GM23248 (cell line): ENCODE measurements at regions not wholly inside any gene's neighbourhood (a gene's known extent, or its start where the extent isn't known, plus 50 kb on each side); places are given as distances from the start of the nearest gene placed in this dataset.

Experiments used
- DNase-seq: peaks from one replicate; pipeline ENCODE4 v3.0.0-alpha.2; 2015
- H2AFZ ChIP-seq: fragments of 200-600 bp; sonication (generic); 2 replicates; pipeline ENCODE4 v1.6.1; 2016; ENCODE audit warnings: antibody characterized with exemption
- H3F3A ChIP-seq: fragments of 200-600 bp; sonication (generic); 2 replicates; pipeline ENCODE4 v1.6.1; 2016; ENCODE audit warnings: mild to moderate bottlenecking, antibody characterized with exemption, mixed run types; ENCODE audit not compliant: insufficient read depth
- H3K27ac ChIP-seq: fragments of 200-600 bp; sonication (generic); 2 replicates; pipeline ENCODE4 v1.5.1; 2016; ENCODE audit warnings: mild to moderate bottlenecking
- H3K27me3 ChIP-seq: fragments of 200-600 bp; sonication (generic); replicated peaks from 2 replicates; pipeline ENCODE4 v1.6.1; 2016; ENCODE audit warnings: mild to moderate bottlenecking; ENCODE audit not compliant: insufficient read depth
- H3K36me3 ChIP-seq: fragments of 200-600 bp; sonication (generic); 2 replicates; pipeline ENCODE4 v1.6.1; 2016; ENCODE audit warnings: low read depth, mild to moderate bottlenecking
- H3K4me1 ChIP-seq: fragments of 200-600 bp; sonication (generic); 2 replicates; pipeline ENCODE4 v1.6.1; 2016; ENCODE audit warnings: mild to moderate bottlenecking; ENCODE audit not compliant: insufficient read depth
- H3K4me2 ChIP-seq: fragments of 200-600 bp; sonication (generic); one replicate; pipeline ENCODE4 v1.6.1; 2016; ENCODE audit warnings: mild to moderate bottlenecking; ENCODE audit not compliant: unreplicated experiment
- H3K4me3 ChIP-seq: fragments of 200-600 bp; sonication (generic); 2 replicates; pipeline ENCODE4 v1.5.1; 2016; ENCODE audit warnings: mild to moderate bottlenecking
- H3K79me2 ChIP-seq: fragments of 200-600 bp; sonication (generic); 2 replicates; pipeline ENCODE4 v1.6.1; 2016; ENCODE audit warnings: mild to moderate bottlenecking; ENCODE audit not compliant: insufficient read depth
- H3K9ac ChIP-seq: fragments of 200-600 bp; sonication (generic); 2 replicates; pipeline ENCODE4 v1.6.1; 2016; ENCODE audit warnings: mild to moderate bottlenecking
- H3K9me2 ChIP-seq: fragments of 200-600 bp; sonication (generic); 2 replicates; pipeline ENCODE4 v1.6.1; 2016; ENCODE audit warnings: mixed run types, mild to moderate bottlenecking, moderate library complexity; ENCODE audit not compliant: insufficient read depth
- H3K9me3 ChIP-seq: fragments of 200-600 bp; sonication (generic); one replicate; pipeline ENCODE4 v1.6.1; 2017; ENCODE audit warnings: low read depth
- H4K20me1 ChIP-seq: fragments of 200-600 bp; sonication (generic); 2 replicates; pipeline ENCODE4 v1.6.0; 2016; ENCODE audit not compliant: insufficient read depth
- EZH2 ChIP-seq: fragments of 200-600 bp; sonication (generic); IDR thresholded peaks from 2 replicates; pipeline ENCODE4 v1.6.1; 2018; ENCODE audit warnings: antibody characterized with exemption, mild to moderate bottlenecking; ENCODE audit not compliant: insufficient read depth, poor library complexity, severe bottlenecking
- EZH2phosphoT487 ChIP-seq: fragments of 200-600 bp; sonication (generic); IDR thresholded peaks from 2 replicates; pipeline ENCODE4 v1.6.1; 2018; ENCODE audit warnings: antibody characterized with exemption, moderate library complexity, mild to moderate bottlenecking, low read depth; ENCODE audit not compliant: insufficient read depth
- WGBS, 2 experiments: methylation state at CpG; one replicate each; pipeline ENCODE4 v1.1.6; 2015 to 2017; ENCODE audit warnings: low lambda C conversion rate in 2 of 2, low coverage in 1 of 2; ENCODE audit errors: missing lambda C conversion rate in 2 of 2; 5-methylcytosine and 5-hydroxymethylcytosine counted together
- in situ Hi-C: fragments of 300-500 bp; cut with MboI; formaldehyde crosslinking; loops from 2 replicates; pipeline ENCODE4 v1.15.0; 2020

GRCh38 chr5:143672806-143673205, 139.2 kb upstream of the HMHB1 start:
- H3K4me2 ChIP-seq, result no peak overlapping the region

GRCh38 chr5:143671674-143672569, 140.0 kb upstream of the HMHB1 start:
- no peaks in the 10 kb centered on the region for H3F3A ChIP-seq
- no peaks in the 10 kb centered on the region for H3K9me3 ChIP-seq
- no peaks in the 10 kb centered on the region for H3K4me1 ChIP-seq
- no peak overlapping the region for H3K4me2 ChIP-seq
- no peak overlapping the region for H2AFZ ChIP-seq
- no peak overlapping the region for H3K9ac ChIP-seq
- no peaks in the 10 kb centered on the region for H3K36me3 ChIP-seq
- TF ChIP-seq EZH2phosphoT487 (no peak), EZH2 (no peak)
- in situ Hi-C loops, result no loop called here
- H3K4me3 ChIP-seq, result no peak overlapping the region
- H4K20me1 ChIP-seq, result no peaks in the 10 kb centered on the region
- no peaks in the 10 kb centered on the region for H3K9me2 ChIP-seq
- no peaks in the 10 kb centered on the region for H3K27me3 ChIP-seq
- no peak overlapping the region for H3K27ac ChIP-seq
- no peak for DNase-seq
- 94 to 96% methylated on average over 5 of the region's 5 CpGs for WGBS, 2 experiments
- no peaks in the 10 kb centered on the region for H3K79me2 ChIP-seq

More at GRCh38 chr5:143672806-143673205, 139.2 kb upstream of the HMHB1 start:
- in situ Hi-C loops, result no loop called here
- Histone ChIP-seq H3F3A (no peaks in the 10 kb centered on the region), H3K36me3 (no peaks in the 10 kb centered on the region), H4K20me1 (no peaks in the 10 kb centered on the region), H3K4me1 (no peaks in the 10 kb centered on the region), H3K9me2 (no peaks in the 10 kb centered on the region), H3K4me3 (no peak overlapping the region), H3K27me3 (no peaks in the 10 kb centered on the region), H2AFZ (no peak overlapping the region), H3K9me3 (no peaks in the 10 kb centered on the region), H3K27ac (no peak overlapping the region), H3K9ac (no peak overlapping the region), H3K79me2 (no peaks in the 10 kb centered on the region)
- TF ChIP-seq EZH2, result no peak
- no peak for TF ChIP-seq EZH2phosphoT487
- no peak for DNase-seq

- Histone ChIP-seq H3K4me2 (no peak overlapping the region), H3K27ac (no peak overlapping the region), H3K9ac (no peak overlapping the region), H3K4me3 (no peak overlapping the region), H3K4me1 (no peaks in the 10 kb centered on the region), H3K9me3 (no peaks in the 10 kb centered on the region), H3K9me2 (no peaks in the 10 kb centered on the region), H3K27me3 (no peaks in the 10 kb centered on the region), H3K79me2 (no peaks in the 10 kb centered on the region), H3F3A (no peaks in the 10 kb centered on the region), H2AFZ (no peak overlapping the region), H3K36me3 (no peaks in the 10 kb centered on the region), H4K20me1 (no peaks in the 10 kb centered on the region)
- no peak for DNase-seq
- in situ Hi-C loops, result no loop called here
- TF ChIP-seq EZH2, result no peak
- no peak for TF ChIP-seq EZH2phosphoT487
- WGBS, 2 experiments, result 62 to 66% methylated on average over 5 of the region's 5 CpGs
Measured at GRCh38 chr5:143671021-143671420, 140.9 kb upstream of the HMHB1 start.

- H3K79me2 ChIP-seq, result no peaks in the 10 kb centered on the region
- H3K9me3 ChIP-seq, result no peaks in the 10 kb centered on the region
- no peaks in the 10 kb centered on the region for H3K9me2 ChIP-seq
- no peak overlapping the region for H3K4me3 ChIP-seq
- no peaks in the 10 kb centered on the region for H4K20me1 ChIP-seq
- no peak for DNase-seq
- no peaks in the 10 kb centered on the region for H3K27me3 ChIP-seq
- no peak overlapping the region for H2AFZ ChIP-seq
- no peaks in the 10 kb centered on the region for H3K36me3 ChIP-seq
- in situ Hi-C loops, result no loop called here
- WGBS, 2 experiments, result 89 to 95% methylated on average over 4 of the region's 4 CpGs
- no peak overlapping the region for H3K27ac ChIP-seq
- no peak for TF ChIP-seq EZH2phosphoT487
- no peak for TF ChIP-seq EZH2
- no peaks in the 10 kb centered on the region for H3F3A ChIP-seq
- H3K4me2 ChIP-seq, result no peak overlapping the region
- 0 out of 2 replicates have a peak, but pooled peaks cover 5% of the 10 kb centered on the region for H3K4me1 ChIP-seq
- no peak overlapping the region for H3K9ac ChIP-seq
Measured at GRCh38 chr5:143665866-143666265, 146.1 kb upstream of the HMHB1 start.
